Gastroesophageal sphincter (tissue), 4 donors: ENCODE measurements at regions not wholly inside any gene's neighbourhood (a gene's known extent, or its start where the extent isn't known, plus 50 kb on each side); places are given as distances from the start of the nearest gene placed in this dataset.
"Not testable (repeated sequence)": the region's sequence is repeated elsewhere in the genome, so short reads cannot be mapped to it uniquely, and the experiment has no call there.

Experiments
- ATAC-seq: fragments of 150-250 bp; one replicate; pipeline ENCODE4 v1.9.1; 2016; ENCODE audit warnings: mild to moderate bottlenecking, moderate library complexity
- H3K27ac ChIP-seq, 4 donors: fragments of 200-600 bp; sonication (generic) in 3 of 4; 1 replicate in 3 of 4; 2 replicates in 1 of 4; pipeline ENCODE4 v1.5.1; 2016 to 2019
- H3K27me3 ChIP-seq: fragments of 200-600 bp; sonication (generic); one replicate; pipeline ENCODE4 v1.5.1; 2019
- H3K36me3 ChIP-seq, 2 donors: fragments of 200-600 bp; sonication (generic); one replicate each; pipeline ENCODE4 v1.5.1; 2019; ENCODE audit warnings: control low read depth in 1 of 2
- H3K4me1 ChIP-seq, 3 donors: fragments of 200-600 bp; sonication (generic); 1 replicate in 2 of 3; 2 replicates in 1 of 3; pipeline ENCODE4 v1.5.1; 2016 to 2019; ENCODE audit warnings: control low read depth in 2 of 3
- H3K4me3 ChIP-seq, 2 donors: fragments of 200-600 bp; sonication (generic); one replicate each; pipeline ENCODE4 v1.5.1; 2019; ENCODE audit warnings: mild to moderate bottlenecking in 1 of 2, moderate library complexity in 1 of 2
- H3K9me3 ChIP-seq, 3 donors: fragments of 200-600 bp; sonication (generic); one replicate each; pipeline ENCODE4 v1.5.1; 2017 to 2019; ENCODE audit warnings: control low read depth in 2 of 3
- CTCF ChIP-seq, 4 experiments: fragments of 200-600 bp in 2 of 4; fragments of 450-650 bp in 2 of 4; sonication (generic) in 1 of 4; IDR thresholded peaks; one replicate each; pipeline ENCODE4 v1.5.1; 2017 to 2019; ENCODE audit warnings: antibody characterized with exemption in 4 of 4, mild to moderate bottlenecking in 2 of 4, moderate library complexity in 2 of 4
- EP300 ChIP-seq: sonication (generic); formaldehyde crosslinking; IDR thresholded peaks from one replicate; pipeline ENCODE4 v1.6.1; 2017; ENCODE audit warnings: antibody characterized with exemption, mild to moderate bottlenecking
- POLR2A ChIP-seq, 2 donors: fragments of 450-650 bp; IDR thresholded peaks; one replicate each; pipeline ENCODE4 v1.6.1; 2017; ENCODE audit warnings: antibody characterized with exemption in 2 of 2, mild to moderate bottlenecking in 2 of 2, moderate library complexity in 1 of 2
- POLR2AphosphoS5 ChIP-seq: sonication (generic); formaldehyde crosslinking; IDR thresholded peaks from one replicate; pipeline ENCODE4 v1.6.1; 2017; ENCODE audit warnings: antibody characterized with exemption
- WGBS, 2 donors: methylation state at CpG; one replicate each; pipeline ENCODE4 v1.1.5; 2018; ENCODE audit warnings: low coverage in 1 of 2; 5-methylcytosine and 5-hydroxymethylcytosine counted together

- H3K27me3 ChIP-seq: no peaks in the 10 kb centered on the region
- no peaks in the 10 kb centered on the region for H3K36me3 ChIP-seq
- H3K9me3 ChIP-seq: no peaks in the 10 kb centered on the region
- H3K27ac ChIP-seq: no peak overlapping the region
- no peak for ATAC-seq
- no peaks in the 10 kb centered on the region for H3K4me1 ChIP-seq
- TF ChIP-seq EP300 (no peak), POLR2A (IDR thresholded peaks at IDR 0.05) (no peak), CTCF (IDR thresholded peaks at IDR 0.05) (no peak), POLR2AphosphoS5 (no peak)
- WGBS, 2 donors: 56 to 62% methylated on average over 1 of the region's 1 CpG
- no peak overlapping the region for H3K4me3 ChIP-seq
Measured at GRCh38 chr5:165030971-165031370, 1525.6 kb downstream of the MAT2B start.

GRCh38 chr5:165031371-165031770, 1526.0 kb downstream of the MAT2B start:
- ATAC-seq: no peak
- no peak for TF ChIP-seq EP300
- no peak for TF ChIP-seq POLR2AphosphoS5
- no peak for TF ChIP-seq CTCF (IDR thresholded peaks at IDR 0.05)
- no peak for TF ChIP-seq POLR2A (IDR thresholded peaks at IDR 0.05)
- Histone ChIP-seq H3K27ac (no peak overlapping the region), H3K4me1 (no peaks in the 10 kb centered on the region), H3K27me3 (no peaks in the 10 kb centered on the region), H3K9me3 (no peaks in the 10 kb centered on the region), H3K4me3 (no peak overlapping the region), H3K36me3 (no peaks in the 10 kb centered on the region)
- WGBS, 2 donors: 65 to 70% methylated on average over 2 of the region's 2 CpGs

DNA sequence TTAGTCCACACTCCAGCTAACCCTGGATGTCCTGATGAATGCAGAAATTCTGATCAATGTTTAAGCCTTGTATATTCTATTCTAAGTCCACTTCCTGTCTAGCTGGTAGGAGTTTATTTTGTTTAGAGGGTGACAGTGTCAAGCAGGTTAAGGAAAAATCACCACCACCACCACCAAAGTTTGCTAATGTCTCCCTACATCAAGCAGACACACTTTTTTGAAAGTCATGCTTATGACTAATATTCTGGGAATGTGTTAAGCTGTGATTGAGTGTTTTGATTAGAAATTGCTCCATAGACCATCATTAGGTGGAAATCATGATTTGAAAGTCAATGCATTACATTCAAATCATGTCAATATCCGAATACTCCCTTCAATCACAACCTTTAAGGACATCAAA, 1530.1 kb downstream of the MAT2B start:
- Histone ChIP-seq H3K4me3 (no peak overlapping the region), H3K9me3 (no peaks in the 10 kb centered on the region), H3K4me1 (no peaks in the 10 kb centered on the region), H3K27me3 (no peaks in the 10 kb centered on the region), H3K27ac (no peak overlapping the region), H3K36me3 (no peaks in the 10 kb centered on the region)
- TF ChIP-seq EP300 (no peak), POLR2AphosphoS5 (no peak), POLR2A (IDR thresholded peaks at IDR 0.05) (no peak), CTCF (IDR thresholded peaks at IDR 0.05) (no peak)
- no peak for ATAC-seq
- 69 to 71% methylated on average over 1 of the region's 1 CpG for WGBS, 2 donors

DNA sequence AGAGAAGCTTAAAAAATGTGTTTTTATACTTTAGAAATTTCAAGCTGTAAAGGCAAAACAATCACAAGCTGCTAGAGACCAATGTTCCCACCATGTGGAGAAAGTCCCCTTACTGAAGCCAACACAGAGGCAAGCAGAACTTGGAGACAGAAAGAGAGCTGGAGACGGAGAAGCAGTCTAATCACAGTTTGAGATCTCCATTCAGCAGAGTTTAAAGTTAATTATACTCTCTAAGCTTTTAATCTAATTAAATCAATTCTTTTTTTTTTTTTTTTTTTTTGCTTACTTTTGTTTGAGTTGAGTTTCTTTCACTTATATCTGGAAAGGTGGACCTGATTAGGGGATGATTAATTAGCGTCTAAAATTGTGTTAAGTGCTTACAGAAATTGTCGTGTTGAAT, 1534.3 kb downstream of the MAT2B start:
- Histone ChIP-seq H3K27me3 (no peaks in the 10 kb centered on the region), H3K9me3 (no peaks in the 10 kb centered on the region), H3K4me1 (no peaks in the 10 kb centered on the region), H3K27ac (no peak overlapping the region), H3K4me3 (no peak overlapping the region), H3K36me3 (no peaks in the 10 kb centered on the region)
- ATAC-seq: no peak
- no peak for TF ChIP-seq POLR2AphosphoS5
- TF ChIP-seq EP300: no peak
- no peak for TF ChIP-seq CTCF (IDR thresholded peaks at IDR 0.05)
- no peak for TF ChIP-seq POLR2A (IDR thresholded peaks at IDR 0.05)
- WGBS, 2 donors: 77 to 83% methylated on average over 1 to 3 of the region's 3 CpGs

- not testable (repeated sequence) for H3K4me1 ChIP-seq, H3K27ac ChIP-seq, H3K27me3 ChIP-seq, H3K36me3 ChIP-seq, H3K9me3 ChIP-seq, H3K4me3 ChIP-seq, ATAC-seq
- WGBS, 2 donors: 100% methylated on average over 1 of the region's 7 CpGs; no CpG with 5 or more reads in 1 of the 2 donors
Measured at GRCh38 chr5:165045941-165046340, 1540.5 kb downstream of the MAT2B start.

DNA sequence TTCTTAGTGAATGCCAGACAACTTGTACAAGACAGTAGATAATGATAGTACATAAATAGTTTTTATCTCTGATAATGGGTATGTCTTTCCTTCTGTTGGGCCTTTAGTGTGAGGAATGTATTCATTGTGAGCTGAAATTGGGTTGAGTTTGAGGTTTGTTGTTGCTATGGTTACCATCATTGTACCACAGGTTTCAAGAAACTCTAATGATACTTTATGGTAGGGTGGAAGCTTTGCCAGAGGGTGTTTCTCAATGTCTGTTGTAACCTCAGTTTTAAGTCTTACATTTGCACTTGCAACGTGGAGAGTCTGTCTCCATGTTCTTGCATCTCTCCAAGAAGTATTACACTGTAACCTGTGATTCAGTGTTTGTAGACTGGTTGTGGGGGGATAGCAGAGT, 1550.1 kb downstream of the MAT2B start:
- no peak overlapping the region for H3K4me3 ChIP-seq
- H3K9me3 ChIP-seq: no peaks in the 10 kb centered on the region
- 67 to 100% methylated on average over 1 of the region's 1 CpG for WGBS, 2 donors
- H3K27ac ChIP-seq: no peak overlapping the region
- H3K27me3 ChIP-seq: no peaks in the 10 kb centered on the region
- no peaks in the 10 kb centered on the region for H3K4me1 ChIP-seq
- no peak for ATAC-seq
- H3K36me3 ChIP-seq: no peaks in the 10 kb centered on the region
- no peak for TF ChIP-seq POLR2A (IDR thresholded peaks at IDR 0.05)
- no peak for TF ChIP-seq POLR2AphosphoS5
- no peak for TF ChIP-seq CTCF (IDR thresholded peaks at IDR 0.05)
- no peak for TF ChIP-seq EP300
